Muscle layer of colon (tissue), 2 donors: ENCODE measurements at regions not wholly inside any gene's neighbourhood (a gene's known extent, or its start where the extent isn't known, plus 50 kb on each side); places are given as distances from the start of the nearest gene placed in this dataset.
"Not testable (repeated sequence)": the region's sequence is repeated elsewhere in the genome, so short reads cannot be mapped to it uniquely, and the experiment has no call there.

Source experiments
- H3K27ac ChIP-seq: one replicate; pipeline ENCODE4 v1.7.0; 2013; ENCODE audit warnings: low read depth, mild to moderate bottlenecking, low read length, moderate library complexity
- H3K27me3 ChIP-seq, 2 donors: one replicate each; pipeline ENCODE4 v1.7.0; 2013; ENCODE audit warnings: low read length in 2 of 2, mild to moderate bottlenecking in 2 of 2; ENCODE audit not compliant: insufficient read depth in 2 of 2, control insufficient read depth in 1 of 2
- H3K36me3 ChIP-seq: one replicate; pipeline ENCODE4 v1.7.0; 2013; ENCODE audit warnings: mild to moderate bottlenecking, low read length; ENCODE audit not compliant: insufficient read depth
- H3K4me1 ChIP-seq: one replicate; pipeline ENCODE4 v1.7.0; 2013; ENCODE audit warnings: mild to moderate bottlenecking, low read length; ENCODE audit not compliant: insufficient read depth
- H3K4me3 ChIP-seq, 2 donors: one replicate each; pipeline ENCODE4 v1.7.0; 2013; ENCODE audit warnings: low read length in 2 of 2, low read depth in 1 of 2, mild to moderate bottlenecking in 1 of 2, moderate library complexity in 1 of 2
- H3K9ac ChIP-seq: one replicate; pipeline ENCODE4 v1.7.0; 2013; ENCODE audit warnings: low read length
- H3K9me3 ChIP-seq: one replicate; pipeline ENCODE4 v1.7.0; 2013; ENCODE audit warnings: mild to moderate bottlenecking, low read length
- donor health status: abdominal sarcoma.
- donor health status: Adenocarcinoma of cecum.

- no peaks in the 10 kb centered on the region for H3K36me3 ChIP-seq
- H3K27me3 ChIP-seq, result peaks cover 0 to 4% of the 10 kb centered on the region in 2 donors
- no peak overlapping the region for H3K27ac ChIP-seq
- no peaks in the 10 kb centered on the region for H3K4me1 ChIP-seq
- no peak overlapping the region for H3K9ac ChIP-seq
- H3K4me3 ChIP-seq, result no peak overlapping the region
- H3K9me3 ChIP-seq, result no peaks in the 10 kb centered on the region
These were observed 201.0 kb upstream of the RAI14 start for GRCh38 chr5:34455098-34455497.

- Histone ChIP-seq H3K27ac (no peak overlapping the region), H3K9ac (no peak overlapping the region), H3K27me3 (no peaks in the 10 kb centered on the region), H3K4me1 (no peaks in the 10 kb centered on the region), H3K36me3 (no peaks in the 10 kb centered on the region), H3K4me3 (no peak overlapping the region), H3K9me3 (no peaks in the 10 kb centered on the region)
These were observed 196.2 kb upstream of the RAI14 start for GRCh38 chr5:34459908-34460307.

GRCh38 chr5:34460496-34460895 is 195.6 kb upstream of the RAI14 start:
- Histone ChIP-seq H3K4me3 (no peak overlapping the region), H3K27ac (no peak overlapping the region), H3K9ac (no peak overlapping the region), H3K36me3 (no peaks in the 10 kb centered on the region), H3K27me3 (no peaks in the 10 kb centered on the region), H3K9me3 (no peaks in the 10 kb centered on the region), H3K4me1 (no peaks in the 10 kb centered on the region)

GRCh38 chr5:34464829-34465228 is 191.3 kb upstream of the RAI14 start:
- Histone ChIP-seq H3K27me3 (no peaks in the 10 kb centered on the region), H3K36me3 (no peaks in the 10 kb centered on the region), H3K27ac (no peak overlapping the region), H3K9me3 (no peaks in the 10 kb centered on the region), H3K4me1 (no peaks in the 10 kb centered on the region), H3K9ac (no peak overlapping the region), H3K4me3 (no peak overlapping the region)

GRCh38 chr5:34465301-34465700 is 190.8 kb upstream of the RAI14 start:
- not testable (repeated sequence) for H3K9me3 ChIP-seq, H3K36me3 ChIP-seq, H3K27me3 ChIP-seq, H3K4me3 ChIP-seq, H3K27ac ChIP-seq, H3K4me1 ChIP-seq, H3K9ac ChIP-seq

GRCh38 chr5:34466519-34467388 is 189.4 kb upstream of the RAI14 start:
- H3K4me3 ChIP-seq, H3K27me3 ChIP-seq, H3K27ac ChIP-seq, H3K4me1 ChIP-seq, H3K9me3 ChIP-seq, H3K36me3 ChIP-seq, H3K9ac ChIP-seq: not testable (repeated sequence)

GRCh38 chr5:34467436-34467835 is 188.7 kb upstream of the RAI14 start:
- Histone ChIP-seq H3K9me3 (no peaks in the 10 kb centered on the region), H3K9ac (no peak overlapping the region), H3K4me3 (no peak overlapping the region), H3K27ac (no peak overlapping the region), H3K36me3 (no peaks in the 10 kb centered on the region), H3K4me1 (no peaks in the 10 kb centered on the region), H3K27me3 (no peaks in the 10 kb centered on the region)

GRCh38 chr5:34467984-34468383 is 188.1 kb upstream of the RAI14 start:
- not testable (repeated sequence) for H3K9ac ChIP-seq, H3K27ac ChIP-seq, H3K36me3 ChIP-seq, H3K27me3 ChIP-seq, H3K9me3 ChIP-seq, H3K4me1 ChIP-seq, H3K4me3 ChIP-seq

- H3K27ac ChIP-seq, result no peak overlapping the region
- H3K27me3 ChIP-seq, result no peaks in the 10 kb centered on the region
- H3K4me3 ChIP-seq, result no peak overlapping the region
- H3K4me1 ChIP-seq, result no peaks in the 10 kb centered on the region
- H3K9ac ChIP-seq, result no peak overlapping the region
- no peaks in the 10 kb centered on the region for H3K36me3 ChIP-seq
- no peaks in the 10 kb centered on the region for H3K9me3 ChIP-seq
These were observed 186.2 kb upstream of the RAI14 start for GRCh38 chr5:34469971-34470370.

- Histone ChIP-seq H3K9ac (no peak overlapping the region), H3K4me1 (no peaks in the 10 kb centered on the region), H3K4me3 (no peak overlapping the region), H3K27me3 (no peaks in the 10 kb centered on the region), H3K36me3 (no peaks in the 10 kb centered on the region), H3K9me3 (no peaks in the 10 kb centered on the region), H3K27ac (no peak overlapping the region)
These were observed 181.5 kb upstream of the RAI14 start for GRCh38 chr5:34474573-34475021.

- no peaks in the 10 kb centered on the region for H3K36me3 ChIP-seq
- H3K27me3 ChIP-seq, result no peaks in the 10 kb centered on the region
- no peaks in the 10 kb centered on the region for H3K9me3 ChIP-seq
- H3K4me3 ChIP-seq, result no peak overlapping the region
- no peak overlapping the region for H3K27ac ChIP-seq
- H3K4me1 ChIP-seq, result no peaks in the 10 kb centered on the region
- no peak overlapping the region for H3K9ac ChIP-seq
These were observed 180.7 kb upstream of the RAI14 start for GRCh38 chr5:34475249-34475966.
